SK-N-SH treated with all-trans-retinoic acid at 6 μM for 48 hours (cell line): ENCODE measurements at regions not wholly inside any gene's neighbourhood (a gene's known extent, or its start where the extent isn't known, plus 50 kb on each side); places are given as distances from the start of the nearest gene placed in this dataset.
"Not testable (repeated sequence)": the region's sequence is repeated elsewhere in the genome, so short reads cannot be mapped to it uniquely, and the experiment has no call there.

Experiments
- ARNTL ChIP-seq: fragments of 450-650 bp; formaldehyde crosslinking; IDR thresholded peaks from 2 replicates; pipeline ENCODE4 v1.5.0; 2020; ENCODE audit warnings: low read depth, mild to moderate bottlenecking, moderate library complexity, borderline replicate concordance
- BACH2 ChIP-seq: fragments of 250-450 bp; sonication (Bioruptor Pico); IDR thresholded peaks from 2 replicates; pipeline ENCODE4 v1.9.0; 2021; ENCODE audit warnings: mild to moderate bottlenecking, borderline replicate concordance
- CSDC2 ChIP-seq: fragments of 250-450 bp; sonication (Bioruptor Pico); IDR thresholded peaks from 2 replicates; pipeline ENCODE4 v1.5.0; 2020; ENCODE audit warnings: mild to moderate bottlenecking, moderate library complexity
- TCF4 ChIP-seq: fragments of 250-450 bp; sonication (Bioruptor Pico); IDR thresholded peaks from 2 replicates; pipeline ENCODE4 v1.8.0; 2021; ENCODE audit warnings: mild to moderate bottlenecking, moderate library complexity, borderline replicate concordance
- ZFP30 ChIP-seq: fragments of 450-650 bp; formaldehyde crosslinking; IDR thresholded peaks from 2 replicates; pipeline ENCODE4 v1.5.0; 2022; ENCODE audit warnings: mild to moderate bottlenecking, moderate library complexity
- TF ChIP-seq, protein P1 (sequence below): fragments of 250-450 bp; sonication (Bioruptor Pico); IDR thresholded peaks from 2 replicates; pipeline ENCODE4 v1.8.0; 2020; ENCODE audit warnings: mild to moderate bottlenecking, moderate library complexity, borderline replicate concordance

GRCh38 chr5:34188001-34188822, 145.2 kb upstream of the C1QTNF3 start:
- TF ChIP-seq BACH2 (CRISPR knock-in tag); ARNTL (CRISPR knock-in tag); CSDC2; ZFP30 (CRISPR knock-in tag); TCF4 (CRISPR knock-in tag): not testable (repeated sequence)
- TF ChIP-seq, protein P1, sequence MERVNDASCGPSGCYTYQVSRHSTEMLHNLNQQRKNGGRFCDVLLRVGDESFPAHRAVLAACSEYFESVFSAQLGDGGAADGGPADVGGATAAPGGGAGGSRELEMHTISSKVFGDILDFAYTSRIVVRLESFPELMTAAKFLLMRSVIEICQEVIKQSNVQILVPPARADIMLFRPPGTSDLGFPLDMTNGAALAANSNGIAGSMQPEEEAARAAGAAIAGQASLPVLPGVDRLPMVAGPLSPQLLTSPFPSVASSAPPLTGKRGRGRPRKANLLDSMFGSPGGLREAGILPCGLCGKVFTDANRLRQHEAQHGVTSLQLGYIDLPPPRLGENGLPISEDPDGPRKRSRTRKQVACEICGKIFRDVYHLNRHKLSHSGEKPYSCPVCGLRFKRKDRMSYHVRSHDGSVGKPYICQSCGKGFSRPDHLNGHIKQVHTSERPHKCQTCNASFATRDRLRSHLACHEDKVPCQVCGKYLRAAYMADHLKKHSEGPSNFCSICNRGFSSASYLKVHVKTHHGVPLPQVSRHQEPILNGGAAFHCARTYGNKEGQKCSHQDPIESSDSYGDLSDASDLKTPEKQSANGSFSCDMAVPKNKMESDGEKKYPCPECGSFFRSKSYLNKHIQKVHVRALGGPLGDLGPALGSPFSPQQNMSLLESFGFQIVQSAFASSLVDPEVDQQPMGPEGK (CRISPR knock-in tag), result not testable (repeated sequence)
